HCT116 (cell line): ENCODE measurements at regions not wholly inside any gene's neighbourhood (a gene's known extent, or its start where the extent isn't known, plus 50 kb on each side); places are given as distances from the start of the nearest gene placed in this dataset.

Experiments
- ATAC-seq: fragments of 200-7000 bp; cut with Tn5 transposase; 2 replicates; pipeline ENCODE4 v1.9.1; 2020; ENCODE audit warnings: mild to moderate bottlenecking, moderate library complexity
- BruUV-seq: library from RNA; stranded (reverse); fragments of 400-500 nt; replicated peaks from 2 replicates; lab custom pipeline; 2021; lab: Mats Ljungman, UMichigan
- CTCF ChIA-PET: fragments of 300-600 bp; sonication (Branson Sonifier 250); formaldehyde crosslinking; loops from one replicate; lab custom pipeline; 2021; ENCODE audit warnings: antibody characterized with exemption; lab: Charles Lee
- POLR2A ChIA-PET: fragments of 300-600, 350-600 bp; sonication (Branson Sonifier 250); formaldehyde crosslinking; loops from one replicate; lab custom pipeline; 2021; ENCODE audit warnings: antibody characterized with exemption; lab: Charles Lee
- RAD21 ChIA-PET, 2 experiments: fragments of 300-600 bp; sonication (Branson Sonifier 250); formaldehyde crosslinking; loops; one replicate each; lab custom pipeline; 2023; ENCODE audit warnings: low total read pairs in 2 of 2; ENCODE audit not compliant: uncharacterized antibody in 2 of 2, unreplicated experiment in 2 of 2, low non-redundant PET in 1 of 2; lab: Charles Lee
- DNase-seq: peaks from one replicate; pipeline ENCODE4 v3.0.0-alpha.2; 2010; ENCODE audit warnings: low read depth, low spot score
- H2AFZ ChIP-seq: fragments of 200-600 bp; shearing (Covaris generic), sonication (generic); 2 replicates; pipeline ENCODE4 v1.6.1; 2017; ENCODE audit warnings: low read depth, mixed run types, mixed read lengths, antibody characterized with exemption, low read length; ENCODE audit not compliant: poor library complexity, severe bottlenecking
- H3K27ac ChIP-seq: 2 replicates; pipeline ENCODE4 v1.5.1; 2012; ENCODE audit warnings: low read depth, low read length
- H3K27me3 ChIP-seq: fragments of 200-600 bp; sonication (generic); 2 replicates; pipeline ENCODE4 v1.6.1; 2016; ENCODE audit warnings: mixed run types, low read length, mixed read lengths; ENCODE audit not compliant: insufficient read depth
- H3K36me3 ChIP-seq, 2 experiments: fragments of 200-500 bp in 1 of 2; fragments of 200-600 bp in 1 of 2; sonication (Bioruptor generic) in 1 of 2; sonication (generic) in 1 of 2; 2 replicates each; pipeline versions ENCODE4 v1.5.1 to v1.6.1; 2014 to 2016; ENCODE audit warnings: low read length in 2 of 2, inconsistent platforms in 1 of 2, mixed read lengths in 1 of 2, mixed run types in 1 of 2; ENCODE audit not compliant: insufficient read depth in 2 of 2, control insufficient read depth in 1 of 2
- H3K4me1 ChIP-seq, 2 experiments: fragments of 200-600 bp in 1 of 2; sonication (generic) in 1 of 2; 2 replicates each; pipeline versions ENCODE4 v1.5.1 to v1.6.1; 2012 to 2017; ENCODE audit warnings: low read length in 2 of 2, inconsistent platforms in 1 of 2, mild to moderate bottlenecking in 1 of 2, mixed read lengths in 1 of 2, mixed run types in 1 of 2, moderate library complexity in 1 of 2; ENCODE audit not compliant: insufficient read depth in 2 of 2, control insufficient read depth in 1 of 2
- H3K4me2 ChIP-seq: fragments of 200-600 bp; sonication (generic); 2 replicates; pipeline ENCODE4 v1.6.1; 2017; ENCODE audit warnings: mixed run types, low read length, mixed read lengths
- H3K4me3 ChIP-seq, 2 experiments: fragments of 200-600 bp in 1 of 2; sonication (generic) in 1 of 2; replicated peaks in 1 of 2; 2 replicates each; pipeline ENCODE4 v1.5.1; 2011 to 2016; ENCODE audit warnings: low read length in 2 of 2, control low read depth in 1 of 2, low read depth in 1 of 2, mild to moderate bottlenecking in 1 of 2, mixed read lengths in 1 of 2, mixed run types in 1 of 2
- H3K79me2 ChIP-seq: fragments of 200-600 bp; sonication (generic); 2 replicates; pipeline ENCODE4 v1.6.1; 2017; ENCODE audit warnings: mild to moderate bottlenecking, mixed run types, low read length, moderate library complexity, mixed read lengths; ENCODE audit not compliant: insufficient read depth
- H3K9ac ChIP-seq: fragments of 200-600 bp; sonication (generic); 2 replicates; pipeline ENCODE4 v1.6.1; 2016; ENCODE audit warnings: low read length, mixed read lengths
- H3K9me2 ChIP-seq: fragments of 200-600 bp; sonication (generic), shearing (Covaris generic); 2 replicates; pipeline ENCODE4 v1.6.1; 2017; ENCODE audit warnings: mixed run types, mild to moderate bottlenecking, moderate library complexity; ENCODE audit not compliant: insufficient read depth
- H3K9me3 ChIP-seq, 2 experiments: fragments of 200-500 bp in 1 of 2; fragments of 200-600 bp in 1 of 2; sonication (Bioruptor generic) in 1 of 2; sonication (generic) in 1 of 2; 2 replicates each; pipeline ENCODE4 v1.6.1; 2014 to 2017; ENCODE audit warnings: low read length in 2 of 2, mixed read lengths in 2 of 2, inconsistent platforms in 1 of 2, low read depth in 1 of 2, mild to moderate bottlenecking in 1 of 2, mixed run types in 1 of 2, moderate library complexity in 1 of 2; ENCODE audit not compliant: control insufficient read depth in 1 of 2, insufficient read depth in 1 of 2
- H4K20me1 ChIP-seq: fragments of 200-600 bp; sonication (generic), shearing (Covaris generic); 2 replicates; pipeline ENCODE4 v1.6.1; 2017; ENCODE audit warnings: mixed run types, mild to moderate bottlenecking, moderate library complexity; ENCODE audit not compliant: insufficient read depth
- ATF3 ChIP-seq: IDR thresholded peaks from 2 replicates; pipeline ENCODE4 v1.6.1; 2012
- CEBPB ChIP-seq: IDR thresholded peaks from 2 replicates; pipeline ENCODE4 v1.6.1; 2012; ENCODE audit warnings: low read depth
- ELF1 ChIP-seq: IDR thresholded peaks from 2 replicates; pipeline ENCODE4 v1.6.1; 2012; ENCODE audit warnings: low read depth, borderline replicate concordance
- JUND ChIP-seq: IDR thresholded peaks from 2 replicates; pipeline ENCODE4 v1.6.1; 2012
- MAX ChIP-seq: IDR thresholded peaks from 2 replicates; pipeline ENCODE4 v1.6.1; 2012
- POLR2A ChIP-seq: IDR thresholded peaks from 2 replicates; pipeline ENCODE4 v1.7.0; 2011; ENCODE audit warnings: borderline replicate concordance; ENCODE audit not compliant: insufficient read depth, insufficient read length; ENCODE audit errors: extremely low read depth
- POLR2AphosphoS5 ChIP-seq: IDR thresholded peaks from 2 replicates; pipeline ENCODE4 v1.6.1; 2011; ENCODE audit warnings: mild to moderate bottlenecking, low read depth, low read length, moderate library complexity
- RAD21 ChIP-seq: IDR thresholded peaks from 2 replicates; pipeline ENCODE4 v1.6.1; 2012; ENCODE audit warnings: low read depth, mild to moderate bottlenecking
- REST ChIP-seq: IDR thresholded peaks from 2 replicates; pipeline ENCODE4 v1.6.1; 2012; ENCODE audit warnings: low read depth
- SIN3A ChIP-seq: IDR thresholded peaks from 2 replicates; pipeline ENCODE4 v1.6.1; 2012; ENCODE audit warnings: low read depth
- SP1 ChIP-seq: IDR thresholded peaks from 2 replicates; pipeline ENCODE4 v1.6.1; 2012; ENCODE audit warnings: low read depth
- SRF ChIP-seq: IDR thresholded peaks from 2 replicates; pipeline ENCODE4 v1.6.1; 2012; ENCODE audit warnings: low read depth
- TCF7L2 ChIP-seq: IDR thresholded peaks from 2 replicates; pipeline ENCODE4 v1.7.0; 2011; ENCODE audit warnings: borderline replicate concordance, inconsistent platforms; ENCODE audit not compliant: insufficient read depth, insufficient read length; ENCODE audit errors: extremely low read depth
- ZBTB33 ChIP-seq: IDR thresholded peaks from 2 replicates; pipeline ENCODE4 v1.6.1; 2011; ENCODE audit warnings: mild to moderate bottlenecking, low read length, moderate library complexity; ENCODE audit not compliant: insufficient replicate concordance; ENCODE audit errors: extremely low read depth
- ZFX ChIP-seq: fragments of 450-650 bp; IDR thresholded peaks from 2 replicates; pipeline ENCODE4 v1.6.1; 2017
- ZNF274 ChIP-seq: fragments of 200-500 bp; sonication (Bioruptor generic); IDR thresholded peaks from 2 replicates; pipeline ENCODE4 v1.6.1; 2014; ENCODE audit warnings: mild to moderate bottlenecking, low read depth, low read length, inconsistent platforms
- intact Hi-C: fragments of 100-400 bp; cut with micrococcal nuclease; formaldehyde crosslinking; loops from 2 replicates; pipeline ENCODE4 v1.10.0; 2022

GRCh38 chr12:63064080-63064479 lies 86.9 kb downstream of the AVPR1A start (continued):
- TF ChIP-seq ZNF274 = no peak

- no peaks in the 10 kb centered on the region for H3K9me2 ChIP-seq
- ChIA-PET RAD21 (no interaction called here), CTCF (no interaction called here), POLR2A (no interaction called here)
- H2AFZ ChIP-seq = no peak overlapping the region
- DNase-seq = no peak
- intact Hi-C loops = no loop called here
- no peak overlapping the region for H3K9ac ChIP-seq
- H3K9me3 ChIP-seq = no peaks in the 10 kb centered on the region
- H3K4me3 ChIP-seq = no peak overlapping the region
- no peak for ATAC-seq
- H3K79me2 ChIP-seq = no peaks in the 10 kb centered on the region
- no TSS peak for BruUV-seq
- no peak overlapping the region for H3K4me2 ChIP-seq
- no peaks in the 10 kb centered on the region for H3K27me3 ChIP-seq
- TF ChIP-seq POLR2AphosphoS5 = no peak
- no peak for TF ChIP-seq CEBPB
- TF ChIP-seq POLR2A = no peak
- TF ChIP-seq RAD21 = no peak
- no peak for TF ChIP-seq TCF7L2
- no peak for TF ChIP-seq ELF1
- no peak for TF ChIP-seq JUND
- no peak for TF ChIP-seq SIN3A
- no peak for TF ChIP-seq MAX
- no peak for TF ChIP-seq ATF3
- no peak for TF ChIP-seq REST
- no peak for TF ChIP-seq SRF
- no peak for TF ChIP-seq ZBTB33
- no peak for TF ChIP-seq ZFX
- TF ChIP-seq SP1 = no peak
- H3K4me1 ChIP-seq = no peaks in the 10 kb centered on the region
- H3K36me3 ChIP-seq = no peaks in the 10 kb centered on the region
- H3K27ac ChIP-seq = no peak overlapping the region
- no peaks in the 10 kb centered on the region for H4K20me1 ChIP-seq
Observed at GRCh38 chr12:63056649-63057048, 94.4 kb downstream of the AVPR1A start.
